ENCODE measurements at regions not wholly inside any gene's neighbourhood (a gene's known extent, or its start where the extent isn't known, plus 50 kb on each side); places are given as distances from the start of the nearest gene placed in this dataset.
"Not testable (repeated sequence)": the region's sequence is repeated elsewhere in the genome, so short reads cannot be mapped to it uniquely, and the experiment has no call there.

DNA sequence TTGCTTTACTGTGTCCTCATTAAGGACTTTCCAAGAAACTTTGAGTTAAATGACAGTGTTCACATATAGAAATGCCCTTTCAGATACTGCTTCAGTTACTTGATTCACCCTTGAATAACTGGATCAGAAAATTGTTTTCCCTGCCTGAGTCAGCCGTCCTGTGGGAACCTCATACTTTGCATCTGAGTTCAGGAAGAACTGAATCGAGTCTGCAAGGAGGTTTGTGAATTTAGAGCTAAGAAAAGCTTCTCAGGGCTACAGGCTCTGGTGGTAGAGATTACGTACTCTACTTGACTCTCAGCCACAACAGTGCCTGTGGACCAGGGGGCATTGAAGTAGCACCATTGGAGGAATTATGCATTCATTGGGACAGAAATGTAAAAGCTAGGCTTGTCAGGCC lies 252.4 kb upstream of the C2CD4B start:
- Mint-ChIP-seq H3K36me3 (ENCODE audit: unreplicated experiment) (no peaks in the 10 kb centered on the region), H3K4me1 (ENCODE audit: unreplicated experiment) (peaks cover 15% of the 10 kb centered on the region), H3K9me3 (ENCODE audit: unreplicated experiment) (no peaks in the 10 kb centered on the region), H3K4me3 (ENCODE audit: unreplicated experiment) (no peak overlapping the region), H3K27me3 (ENCODE audit: unreplicated experiment) (no peaks in the 10 kb centered on the region), H3K27ac (ENCODE audit: unreplicated experiment) (no peak overlapping the region)
- TF ChIP-seq, protein P1, sequence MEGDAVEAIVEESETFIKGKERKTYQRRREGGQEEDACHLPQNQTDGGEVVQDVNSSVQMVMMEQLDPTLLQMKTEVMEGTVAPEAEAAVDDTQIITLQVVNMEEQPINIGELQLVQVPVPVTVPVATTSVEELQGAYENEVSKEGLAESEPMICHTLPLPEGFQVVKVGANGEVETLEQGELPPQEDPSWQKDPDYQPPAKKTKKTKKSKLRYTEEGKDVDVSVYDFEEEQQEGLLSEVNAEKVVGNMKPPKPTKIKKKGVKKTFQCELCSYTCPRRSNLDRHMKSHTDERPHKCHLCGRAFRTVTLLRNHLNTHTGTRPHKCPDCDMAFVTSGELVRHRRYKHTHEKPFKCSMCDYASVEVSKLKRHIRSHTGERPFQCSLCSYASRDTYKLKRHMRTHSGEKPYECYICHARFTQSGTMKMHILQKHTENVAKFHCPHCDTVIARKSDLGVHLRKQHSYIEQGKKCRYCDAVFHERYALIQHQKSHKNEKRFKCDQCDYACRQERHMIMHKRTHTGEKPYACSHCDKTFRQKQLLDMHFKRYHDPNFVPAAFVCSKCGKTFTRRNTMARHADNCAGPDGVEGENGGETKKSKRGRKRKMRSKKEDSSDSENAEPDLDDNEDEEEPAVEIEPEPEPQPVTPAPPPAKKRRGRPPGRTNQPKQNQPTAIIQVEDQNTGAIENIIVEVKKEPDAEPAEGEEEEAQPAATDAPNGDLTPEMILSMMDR (IDR thresholded peaks at IDR 0.05): no peak
- DNase-seq (ENCODE audit: extremely low spot score, unreplicated experiment): no peak

DNA sequence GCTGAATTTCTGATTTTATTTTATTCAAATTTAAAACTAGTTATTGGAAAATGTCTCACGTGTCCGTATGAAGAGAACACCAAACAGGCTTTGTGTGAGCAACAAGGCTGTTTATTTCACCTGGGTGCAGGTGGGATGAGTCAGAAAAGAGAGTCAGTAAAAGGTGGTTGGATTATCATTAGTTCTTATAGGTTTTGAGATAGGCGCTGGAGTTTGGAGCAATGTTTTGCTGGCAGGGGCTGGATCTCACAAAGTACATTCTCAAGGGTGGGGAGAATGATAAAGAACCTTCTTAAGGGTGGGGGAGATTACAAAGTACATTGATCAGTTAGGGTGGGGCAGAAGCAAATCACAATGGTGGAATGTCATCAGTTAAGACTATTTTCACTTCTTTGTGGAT lies 253.4 kb upstream of the C2CD4B start:
- not testable (repeated sequence) for H3K27ac Mint-ChIP-seq (ENCODE audit: unreplicated experiment); H3K36me3 Mint-ChIP-seq (ENCODE audit: unreplicated experiment); H3K27me3 Mint-ChIP-seq (ENCODE audit: unreplicated experiment); DNase-seq (ENCODE audit: extremely low spot score, unreplicated experiment); H3K4me1 Mint-ChIP-seq (ENCODE audit: unreplicated experiment); H3K9me3 Mint-ChIP-seq (ENCODE audit: unreplicated experiment); H3K4me3 Mint-ChIP-seq (ENCODE audit: unreplicated experiment)

DNA sequence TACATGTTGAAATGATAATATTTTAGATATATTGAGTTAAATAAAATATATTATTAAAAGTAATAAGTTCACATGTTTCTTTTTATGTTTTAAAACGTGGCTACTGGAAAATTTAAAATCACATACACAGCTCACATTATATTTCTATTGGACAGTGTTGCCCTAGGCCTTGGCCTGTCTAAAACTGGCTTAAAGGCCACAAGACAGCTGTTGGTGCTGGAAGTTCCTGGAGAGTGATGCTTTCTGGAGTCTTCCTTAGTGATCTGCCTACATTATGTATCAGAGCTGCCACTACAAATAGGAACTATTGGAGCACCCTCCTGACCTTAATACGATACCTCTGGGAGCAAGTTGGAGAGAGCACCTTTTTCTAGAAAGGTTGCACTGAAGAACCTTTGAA lies 254.1 kb upstream of the C2CD4B start:
- Mint-ChIP-seq H3K27ac (ENCODE audit: unreplicated experiment) (no peak overlapping the region), H3K36me3 (ENCODE audit: unreplicated experiment) (no peaks in the 10 kb centered on the region), H3K4me1 (ENCODE audit: unreplicated experiment) (peaks cover 3% of the 10 kb centered on the region), H3K27me3 (ENCODE audit: unreplicated experiment) (no peaks in the 10 kb centered on the region), H3K4me3 (ENCODE audit: unreplicated experiment) (no peak overlapping the region), H3K9me3 (ENCODE audit: unreplicated experiment) (no peaks in the 10 kb centered on the region)
- DNase-seq (ENCODE audit: extremely low spot score, unreplicated experiment): no peak
- TF ChIP-seq, protein P1 (IDR thresholded peaks at IDR 0.05): no peak

DNA sequence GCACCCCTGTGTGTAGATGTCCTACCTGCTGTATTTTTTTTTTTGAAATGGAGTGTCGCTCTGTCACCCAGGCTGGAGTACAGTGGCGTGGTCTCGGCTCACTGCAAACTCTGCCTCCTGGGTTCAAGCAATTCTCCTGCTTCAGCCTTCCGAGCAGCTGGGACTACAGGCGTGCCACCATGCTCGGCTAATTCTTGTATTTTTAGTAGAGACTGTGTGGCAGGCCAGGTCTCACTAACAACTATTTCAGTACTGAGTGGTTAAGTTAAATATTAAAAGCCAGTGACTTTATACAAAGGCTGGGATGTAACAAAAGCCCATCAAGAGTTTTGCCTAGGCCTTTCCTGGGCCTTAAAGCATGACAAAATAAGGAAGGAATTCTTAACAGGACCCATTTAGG lies 255.3 kb upstream of the C2CD4B start:
- not testable (repeated sequence) for H3K27me3 Mint-ChIP-seq (ENCODE audit: unreplicated experiment); H3K4me3 Mint-ChIP-seq (ENCODE audit: unreplicated experiment); H3K36me3 Mint-ChIP-seq (ENCODE audit: unreplicated experiment); H3K27ac Mint-ChIP-seq (ENCODE audit: unreplicated experiment); H3K4me1 Mint-ChIP-seq (ENCODE audit: unreplicated experiment); DNase-seq (ENCODE audit: extremely low spot score, unreplicated experiment); H3K9me3 Mint-ChIP-seq (ENCODE audit: unreplicated experiment)

DNA sequence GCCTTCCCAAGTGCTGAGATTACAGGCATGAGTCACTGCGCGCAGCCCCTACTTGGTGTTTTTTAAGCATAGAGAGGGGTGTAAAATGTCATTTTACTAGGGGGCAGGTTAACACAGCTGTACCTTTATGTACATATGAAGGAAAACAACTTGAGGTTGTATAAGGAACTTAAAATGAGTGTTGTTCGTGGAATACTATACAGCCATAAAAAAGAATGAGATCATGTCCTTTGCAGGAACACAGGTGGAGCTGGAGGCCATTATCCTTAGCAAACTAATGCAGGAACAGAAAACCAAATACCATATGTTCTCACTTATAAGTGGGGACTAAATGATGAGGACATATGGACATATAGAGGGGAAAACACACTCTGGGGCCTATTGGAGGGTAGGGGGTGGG lies 256.2 kb upstream of the C2CD4B start:
- H3K9me3 Mint-ChIP-seq (ENCODE audit: unreplicated experiment): no peaks in the 10 kb centered on the region
- no peaks in the 10 kb centered on the region for H3K27me3 Mint-ChIP-seq (ENCODE audit: unreplicated experiment)
- peaks cover 3% of the 10 kb centered on the region for H3K4me1 Mint-ChIP-seq (ENCODE audit: unreplicated experiment)
- no peak for DNase-seq (ENCODE audit: extremely low spot score, unreplicated experiment)
- H3K27ac Mint-ChIP-seq (ENCODE audit: unreplicated experiment): no peak overlapping the region
- no peak overlapping the region for H3K4me3 Mint-ChIP-seq (ENCODE audit: unreplicated experiment)
- TF ChIP-seq, protein P1 (IDR thresholded peaks at IDR 0.05): no peak
- H3K36me3 Mint-ChIP-seq (ENCODE audit: unreplicated experiment): no peaks in the 10 kb centered on the region

DNA sequence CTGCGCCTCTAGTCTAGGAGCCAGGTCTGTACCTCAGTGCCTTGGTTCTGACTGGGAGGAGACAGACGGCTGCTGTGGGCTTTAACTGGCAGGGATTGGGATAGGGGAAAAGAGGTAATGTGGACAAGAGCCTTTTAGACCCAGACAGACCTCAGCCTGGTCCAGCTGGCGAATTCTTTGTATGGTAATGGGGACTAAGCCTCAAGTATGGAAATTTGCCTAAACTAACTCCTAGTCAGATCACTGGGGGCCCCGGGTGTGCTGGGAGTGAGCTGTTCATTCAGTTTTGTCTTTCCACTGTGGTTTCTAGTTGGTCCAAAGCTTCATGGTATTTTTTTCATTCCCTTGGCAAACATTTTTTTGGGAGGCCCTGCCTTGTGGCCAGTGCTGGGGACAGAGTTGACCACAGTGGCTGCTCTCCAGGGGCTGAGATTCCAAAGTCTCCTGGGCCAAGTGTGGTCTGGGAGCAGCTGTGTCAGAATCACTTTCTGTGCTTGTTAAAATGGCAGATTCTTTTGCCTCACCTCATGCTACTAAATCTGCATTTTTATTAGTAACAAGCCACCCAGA lies 261.4 kb upstream of the C2CD4B start:
- no peak overlapping the region for H3K27ac Mint-ChIP-seq (ENCODE audit: unreplicated experiment)
- no peaks in the 10 kb centered on the region for H3K27me3 Mint-ChIP-seq (ENCODE audit: unreplicated experiment)
- H3K9me3 Mint-ChIP-seq (ENCODE audit: unreplicated experiment): no peaks in the 10 kb centered on the region
- no peak overlapping the region for H3K4me3 Mint-ChIP-seq (ENCODE audit: unreplicated experiment)
- H3K36me3 Mint-ChIP-seq (ENCODE audit: unreplicated experiment): no peaks in the 10 kb centered on the region
- DNase-seq (ENCODE audit: extremely low spot score, unreplicated experiment): no peak
- H3K4me1 Mint-ChIP-seq (ENCODE audit: unreplicated experiment): peaks cover 4% of the 10 kb centered on the region
- TF ChIP-seq, protein P1 (IDR thresholded peaks at IDR 0.05): no peak

Measured in osteocyte (in vitro differentiated cells).